HG03378 (cell line): ENCODE measurements at regions not wholly inside any gene's neighbourhood (a gene's known extent, or its start where the extent isn't known, plus 50 kb on each side); places are given as distances from the start of the nearest gene placed in this dataset.

ENCODE experiments used
- ATAC-seq: cut with Tn5 transposase; IDR thresholded peaks from one replicate; pipeline ENCODE4 v1.9.1; 2021; ENCODE audit warnings: mild to moderate bottlenecking, moderate library complexity; ENCODE audit not compliant: unreplicated experiment

GRCh38 chr18:54767098-54767497, 61.2 kb upstream of the RAB27B start:
- no peak for ATAC-seq

GRCh38 chr18:54769526-54770464, 58.5 kb upstream of the RAB27B start:
- no peak for ATAC-seq

GRCh38 chr18:54772056-54772455, 56.2 kb upstream of the RAB27B start:
- ATAC-seq, result no peak

GRCh38 chr18:54774423-54774822, 53.9 kb upstream of the RAB27B start:
- ATAC-seq, result no peak

GRCh38 chr18:54774981-54775665, 53.2 kb upstream of the RAB27B start:
- ATAC-seq, result no peak

GRCh38 chr18:54775686-54776085, 52.6 kb upstream of the RAB27B start:
- no peak for ATAC-seq

GRCh38 chr18:54776282-54776977, 51.8 kb upstream of the RAB27B start:
- peak; percentile 69 for ATAC-seq

GRCh38 chr18:54777118-54777791, 51.0 kb upstream of the RAB27B start:
- peak; percentile 75 for ATAC-seq

GRCh38 chr18:54777989-54778388, 50.3 kb upstream of the RAB27B start:
- no peak for ATAC-seq
